ENCODE measurements at regions not wholly inside any gene's neighbourhood (a gene's known extent, or its start where the extent isn't known, plus 50 kb on each side); places are given as distances from the start of the nearest gene placed in this dataset.

GRCh38 chr2:14143435-14143834, 489.1 kb upstream of the LRATD1 start:
- H3K9me3 ChIP-seq (ENCODE audit: control insufficient read depth in 1 of 2, low read length in 2 of 2): no peaks in the 10 kb centered on the region
- no peaks in the 10 kb centered on the region for H3K27me3 ChIP-seq (ENCODE audit: low read depth, low read length)
- H3K4me3 ChIP-seq (ENCODE audit: low read depth in 1 of 2, low read length in 2 of 2): no peak overlapping the region
- no peak overlapping the region for H3K27ac ChIP-seq (ENCODE audit: low read length)
- no peaks in the 10 kb centered on the region for H3K36me3 ChIP-seq (ENCODE audit: control insufficient read depth in 1 of 2, insufficient read depth in 2 of 2, low read length in 2 of 2)
- H3K4me1 ChIP-seq (ENCODE audit: control insufficient read depth in 1 of 2, insufficient read depth in 2 of 2, low read length in 2 of 2): no peaks in the 10 kb centered on the region

GRCh38 chr2:14148216-14148615, 484.3 kb upstream of the LRATD1 start:
- H3K27ac ChIP-seq (ENCODE audit: low read length): no peak overlapping the region
- no peaks in the 10 kb centered on the region for H3K9me3 ChIP-seq (ENCODE audit: control insufficient read depth in 1 of 2, low read length in 2 of 2)
- no peak overlapping the region for H3K4me3 ChIP-seq (ENCODE audit: low read depth in 1 of 2, low read length in 2 of 2)
- H3K27me3 ChIP-seq (ENCODE audit: low read depth, low read length): no peaks in the 10 kb centered on the region
- no peaks in the 10 kb centered on the region for H3K36me3 ChIP-seq (ENCODE audit: control insufficient read depth in 1 of 2, insufficient read depth in 2 of 2, low read length in 2 of 2)
- H3K4me1 ChIP-seq (ENCODE audit: control insufficient read depth in 1 of 2, insufficient read depth in 2 of 2, low read length in 2 of 2): no peaks in the 10 kb centered on the region

- Histone ChIP-seq H3K9me3 (ENCODE audit: control insufficient read depth in 1 of 2, low read length in 2 of 2) (no peaks in the 10 kb centered on the region), H3K36me3 (ENCODE audit: control insufficient read depth in 1 of 2, insufficient read depth in 2 of 2, low read length in 2 of 2) (no peaks in the 10 kb centered on the region), H3K4me1 (ENCODE audit: control insufficient read depth in 1 of 2, insufficient read depth in 2 of 2, low read length in 2 of 2) (no peaks in the 10 kb centered on the region), H3K4me3 (ENCODE audit: low read depth in 1 of 2, low read length in 2 of 2) (no peak overlapping the region), H3K27ac (ENCODE audit: low read length) (no peak overlapping the region), H3K27me3 (ENCODE audit: low read depth, low read length) (no peaks in the 10 kb centered on the region)
Measured at GRCh38 chr2:14157816-14158215, 474.7 kb upstream of the LRATD1 start.

- Histone ChIP-seq H3K4me1 (ENCODE audit: control insufficient read depth in 1 of 2, insufficient read depth in 2 of 2, low read length in 2 of 2) (no peaks in the 10 kb centered on the region), H3K27ac (ENCODE audit: low read length) (no peak overlapping the region), H3K4me3 (ENCODE audit: low read depth in 1 of 2, low read length in 2 of 2) (no peak overlapping the region), H3K27me3 (ENCODE audit: low read depth, low read length) (no peaks in the 10 kb centered on the region), H3K9me3 (ENCODE audit: control insufficient read depth in 1 of 2, low read length in 2 of 2) (no peaks in the 10 kb centered on the region), H3K36me3 (ENCODE audit: control insufficient read depth in 1 of 2, insufficient read depth in 2 of 2, low read length in 2 of 2) (no peaks in the 10 kb centered on the region)
Measured at GRCh38 chr2:14180333-14180732, 452.2 kb upstream of the LRATD1 start.

- H3K4me3 ChIP-seq (ENCODE audit: low read depth in 1 of 2, low read length in 2 of 2): no peak overlapping the region
Measured at GRCh38 chr2:14182227-14182946, 450.1 kb upstream of the LRATD1 start.

GRCh38 chr2:14185906-14186305, 446.6 kb upstream of the LRATD1 start:
- Histone ChIP-seq H3K9me3 (ENCODE audit: control insufficient read depth in 1 of 2, low read length in 2 of 2) (no peaks in the 10 kb centered on the region), H3K36me3 (ENCODE audit: control insufficient read depth in 1 of 2, insufficient read depth in 2 of 2, low read length in 2 of 2) (no peaks in the 10 kb centered on the region), H3K27me3 (ENCODE audit: low read depth, low read length) (no peaks in the 10 kb centered on the region), H3K4me3 (ENCODE audit: low read depth in 1 of 2, low read length in 2 of 2) (no peak overlapping the region), H3K4me1 (ENCODE audit: control insufficient read depth in 1 of 2, insufficient read depth in 2 of 2, low read length in 2 of 2) (no peaks in the 10 kb centered on the region), H3K27ac (ENCODE audit: low read length) (no peak overlapping the region)

More at GRCh38 chr2:14182227-14182946, 450.1 kb upstream of the LRATD1 start:
- Histone ChIP-seq H3K9me3 (ENCODE audit: control insufficient read depth in 1 of 2, low read length in 2 of 2) (no peaks in the 10 kb centered on the region), H3K27me3 (ENCODE audit: low read depth, low read length) (no peaks in the 10 kb centered on the region), H3K36me3 (ENCODE audit: control insufficient read depth in 1 of 2, insufficient read depth in 2 of 2, low read length in 2 of 2) (no peaks in the 10 kb centered on the region), H3K4me1 (ENCODE audit: control insufficient read depth in 1 of 2, insufficient read depth in 2 of 2, low read length in 2 of 2) (no peaks in the 10 kb centered on the region), H3K27ac (ENCODE audit: low read length) (no peak overlapping the region)

GRCh38 chr2:14188446-14188845, 444.1 kb upstream of the LRATD1 start:
- Histone ChIP-seq H3K27me3 (ENCODE audit: low read depth, low read length) (no peaks in the 10 kb centered on the region), H3K36me3 (ENCODE audit: control insufficient read depth in 1 of 2, insufficient read depth in 2 of 2, low read length in 2 of 2) (no peaks in the 10 kb centered on the region)

GRCh38 chr2:14189929-14190328, 442.6 kb upstream of the LRATD1 start:
- H3K36me3 ChIP-seq (ENCODE audit: control insufficient read depth in 1 of 2, insufficient read depth in 2 of 2, low read length in 2 of 2): no peaks in the 10 kb centered on the region
- no peaks in the 10 kb centered on the region for H3K27me3 ChIP-seq (ENCODE audit: low read depth, low read length)

More at GRCh38 chr2:14188446-14188845, 444.1 kb upstream of the LRATD1 start:
- Histone ChIP-seq H3K4me3 (ENCODE audit: low read depth in 1 of 2, low read length in 2 of 2) (no peak overlapping the region), H3K4me1 (ENCODE audit: control insufficient read depth in 1 of 2, insufficient read depth in 2 of 2, low read length in 2 of 2) (no peaks in the 10 kb centered on the region), H3K9me3 (ENCODE audit: control insufficient read depth in 1 of 2, low read length in 2 of 2) (no peaks in the 10 kb centered on the region), H3K27ac (ENCODE audit: low read length) (no peak overlapping the region)

GRCh38 chr2:14194233-14194632, 438.3 kb upstream of the LRATD1 start:
- Histone ChIP-seq H3K4me1 (ENCODE audit: control insufficient read depth in 1 of 2, insufficient read depth in 2 of 2, low read length in 2 of 2) (no peaks in the 10 kb centered on the region), H3K36me3 (ENCODE audit: control insufficient read depth in 1 of 2, insufficient read depth in 2 of 2, low read length in 2 of 2) (no peaks in the 10 kb centered on the region), H3K9me3 (ENCODE audit: control insufficient read depth in 1 of 2, low read length in 2 of 2) (no peaks in the 10 kb centered on the region), H3K27me3 (ENCODE audit: low read depth, low read length) (no peaks in the 10 kb centered on the region), H3K4me3 (ENCODE audit: low read depth in 1 of 2, low read length in 2 of 2) (no peak overlapping the region), H3K27ac (ENCODE audit: low read length) (no peak overlapping the region)

More at GRCh38 chr2:14189929-14190328, 442.6 kb upstream of the LRATD1 start:
- H3K27ac ChIP-seq (ENCODE audit: low read length): no peak overlapping the region
- H3K9me3 ChIP-seq (ENCODE audit: control insufficient read depth in 1 of 2, low read length in 2 of 2): no peaks in the 10 kb centered on the region
- no peaks in the 10 kb centered on the region for H3K4me1 ChIP-seq (ENCODE audit: control insufficient read depth in 1 of 2, insufficient read depth in 2 of 2, low read length in 2 of 2)
- no peak overlapping the region for H3K4me3 ChIP-seq (ENCODE audit: low read depth in 1 of 2, low read length in 2 of 2)

GRCh38 chr2:14197293-14197692, 435.2 kb upstream of the LRATD1 start:
- no peaks in the 10 kb centered on the region for H3K4me1 ChIP-seq (ENCODE audit: control insufficient read depth in 1 of 2, insufficient read depth in 2 of 2, low read length in 2 of 2)
- H3K4me3 ChIP-seq (ENCODE audit: low read depth in 1 of 2, low read length in 2 of 2): no peak overlapping the region
- H3K36me3 ChIP-seq (ENCODE audit: control insufficient read depth in 1 of 2, insufficient read depth in 2 of 2, low read length in 2 of 2): no peaks in the 10 kb centered on the region
- H3K9me3 ChIP-seq (ENCODE audit: control insufficient read depth in 1 of 2, low read length in 2 of 2): no peaks in the 10 kb centered on the region
- no peaks in the 10 kb centered on the region for H3K27me3 ChIP-seq (ENCODE audit: low read depth, low read length)
- H3K27ac ChIP-seq (ENCODE audit: low read length): no peak overlapping the region

GRCh38 chr2:14199040-14199439, 433.5 kb upstream of the LRATD1 start:
- H3K36me3 ChIP-seq (ENCODE audit: control insufficient read depth in 1 of 2, insufficient read depth in 2 of 2, low read length in 2 of 2): no peaks in the 10 kb centered on the region
- no peak overlapping the region for H3K27ac ChIP-seq (ENCODE audit: low read length)
- peaks cover 0 to 1% of the 10 kb centered on the region in 2 donors for H3K9me3 ChIP-seq (ENCODE audit: control insufficient read depth in 1 of 2, low read length in 2 of 2)
- no peaks in the 10 kb centered on the region for H3K27me3 ChIP-seq (ENCODE audit: low read depth, low read length)
- no peak overlapping the region for H3K4me3 ChIP-seq (ENCODE audit: low read depth in 1 of 2, low read length in 2 of 2)
- H3K4me1 ChIP-seq (ENCODE audit: control insufficient read depth in 1 of 2, insufficient read depth in 2 of 2, low read length in 2 of 2): no peaks in the 10 kb centered on the region

- Histone ChIP-seq H3K27me3 (ENCODE audit: low read depth, low read length) (no peaks in the 10 kb centered on the region), H3K4me1 (ENCODE audit: control insufficient read depth in 1 of 2, insufficient read depth in 2 of 2, low read length in 2 of 2) (no peaks in the 10 kb centered on the region), H3K27ac (ENCODE audit: low read length) (no peak overlapping the region), H3K4me3 (ENCODE audit: low read depth in 1 of 2, low read length in 2 of 2) (no peak overlapping the region), H3K9me3 (ENCODE audit: control insufficient read depth in 1 of 2, low read length in 2 of 2) (no peaks in the 10 kb centered on the region), H3K36me3 (ENCODE audit: control insufficient read depth in 1 of 2, insufficient read depth in 2 of 2, low read length in 2 of 2) (no peaks in the 10 kb centered on the region)
Measured at GRCh38 chr2:14219306-14219705, 413.2 kb upstream of the LRATD1 start.

Data from muscle layer of duodenum (tissue), 2 donors.